Ureter (tissue), 1 donor: ENCODE measurements at regions not wholly inside any gene's neighbourhood (a gene's known extent, or its start where the extent isn't known, plus 50 kb on each side); places are given as distances from the start of the nearest gene placed in this dataset.
A peak's percentile ranks its signal among the peaks of the same experiment; 100 is the strongest.

Experiments used
- DNase-seq: peaks from one replicate; pipeline ENCODE4 v3.0.0-alpha.2; 2020; ENCODE audit warnings: low spot score
- donor health status: DM: yes; HTN: yes; CAD: no.

GRCh38 chr14:34350903-34351302 is 111.1 kb downstream of the SPTSSA start:
- DNase-seq, result no peak

- DNase-seq, result no peak
Measured at GRCh38 chr14:34348592-34348991, 113.4 kb downstream of the SPTSSA start.

GRCh38 chr14:34347683-34348082 is 114.4 kb downstream of the SPTSSA start:
- no peak for DNase-seq

- DNase-seq, result no peak
Measured at GRCh38 chr14:34345718-34346465, 116.1 kb downstream of the SPTSSA start.

- DNase-seq, result no peak
Measured at GRCh38 chr14:34344318-34344717, 117.7 kb downstream of the SPTSSA start.

- no peak for DNase-seq
Measured at GRCh38 chr14:34340025-34340625, 121.9 kb downstream of the SPTSSA start.

- DNase-seq, result no peak
Measured at GRCh38 chr14:34338056-34338455, 124.0 kb downstream of the SPTSSA start.

GRCh38 chr14:34336501-34336900 is 125.5 kb downstream of the SPTSSA start:
- DNase-seq, result no peak

GRCh38 chr14:34335968-34336367 is 126.1 kb downstream of the SPTSSA start:
- DNase-seq, result no peak

GRCh38 chr14:34334329-34334728 is 127.7 kb downstream of the SPTSSA start:
- no peak for DNase-seq

GRCh38 chr14:34331728-34332623 is 130.1 kb downstream of the SPTSSA start:
- DNase-seq, result peak; percentile 90

- no peak for DNase-seq
Measured at GRCh38 chr14:34330846-34331245, 131.2 kb downstream of the SPTSSA start.

GRCh38 chr14:34329301-34329700 is 132.7 kb downstream of the SPTSSA start:
- DNase-seq, result no peak

- DNase-seq, result no peak
Measured at GRCh38 chr14:34328178-34328577, 133.9 kb downstream of the SPTSSA start.

GRCh38 chr14:34325493-34325892 is 136.5 kb downstream of the SPTSSA start:
- no peak for DNase-seq

- no peak for DNase-seq
Measured at GRCh38 chr14:34324363-34324795, 137.7 kb downstream of the SPTSSA start.

- peak; percentile 57 for DNase-seq
Measured at GRCh38 chr14:34322940-34323418, 139.1 kb downstream of the SPTSSA start.

- DNase-seq, result no peak
Measured at GRCh38 chr14:34319140-34319539, 142.9 kb downstream of the SPTSSA start.

- DNase-seq, result no peak
Measured at GRCh38 chr14:34318014-34318413, 144.0 kb downstream of the SPTSSA start.

- DNase-seq, result no peak
Measured at GRCh38 chr14:34310724-34311123, 151.3 kb downstream of the SPTSSA start.

- no peak for DNase-seq
Measured at GRCh38 chr14:34303811-34304210, 158.2 kb downstream of the SPTSSA start.

GRCh38 chr14:34302654-34303053 is 159.4 kb downstream of the SPTSSA start:
- DNase-seq, result no peak
